ELF-1 (cell line): ENCODE measurements at regions not wholly inside any gene's neighbourhood (a gene's known extent, or its start where the extent isn't known, plus 50 kb on each side); places are given as distances from the start of the nearest gene placed in this dataset.

Experiments used
- DNase-seq: peaks from one replicate; pipeline ENCODE4 v3.0.0-alpha.2; 2016; ENCODE audit warnings: low read depth, low spot score

DNA sequence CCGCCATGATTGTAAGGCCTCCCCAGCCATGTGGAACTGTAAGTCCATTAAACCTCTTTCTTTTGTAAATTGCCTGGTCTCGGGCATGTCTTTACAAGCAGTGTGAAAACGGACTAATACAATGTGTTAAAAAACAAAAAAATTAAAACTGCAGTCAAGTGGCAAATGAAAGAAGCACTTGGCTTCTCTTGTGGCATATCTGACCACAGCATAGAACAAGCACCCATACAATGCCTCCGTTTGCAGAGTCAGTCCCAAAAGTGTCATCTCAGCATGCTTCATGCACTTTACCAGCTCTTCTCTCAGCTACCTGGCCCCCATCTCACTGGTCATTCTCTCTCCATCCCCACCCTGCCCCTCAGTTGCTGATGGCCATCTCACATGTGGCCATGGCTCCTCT lies 51.1 kb upstream of the DAPK1 start:
- DNase-seq: no peak

DNA sequence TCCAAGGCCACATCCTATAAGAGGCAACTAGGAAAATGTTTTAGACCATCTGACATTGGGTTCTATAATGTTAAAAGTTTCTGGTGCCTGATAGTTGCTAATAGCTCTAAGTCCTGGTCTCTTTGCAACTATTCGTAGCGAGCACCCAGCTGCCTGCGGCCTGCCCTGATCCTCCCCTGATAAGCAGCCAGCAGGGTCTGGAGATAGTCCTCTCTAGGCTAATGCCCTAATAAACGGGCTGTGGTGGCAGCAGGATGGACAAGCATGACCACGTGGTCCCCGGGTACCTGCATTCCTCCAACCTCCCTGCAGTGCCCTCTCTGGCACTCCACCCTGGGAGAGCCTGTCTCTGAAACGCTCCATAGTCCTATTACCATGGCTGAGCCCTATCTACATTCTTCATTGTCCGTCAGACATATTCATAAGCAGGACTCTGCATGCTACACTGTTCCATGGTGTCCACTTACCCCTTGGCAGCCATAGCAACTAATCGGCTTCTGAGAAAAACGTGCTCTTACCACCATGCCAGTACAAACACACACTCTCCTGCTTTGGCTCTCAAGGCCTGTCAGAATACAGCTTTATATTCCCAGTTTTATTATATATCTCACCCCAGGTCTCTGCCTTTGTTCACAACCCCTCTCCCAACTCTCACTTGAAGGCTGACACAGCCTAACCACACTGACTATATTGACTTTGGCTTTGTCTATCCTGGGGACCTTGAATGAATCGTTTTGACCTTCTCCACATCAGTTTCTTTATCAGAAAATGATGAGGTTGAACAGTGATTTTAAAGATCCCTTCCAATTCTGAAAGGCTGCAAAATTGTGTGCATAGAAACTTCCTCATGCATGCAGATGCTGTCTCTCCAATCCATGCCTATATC lies 49.9 kb upstream of the DAPK1 start:
- DNase-seq: no peak
